ENCODE measurements at regions not wholly inside any gene's neighbourhood (a gene's known extent, or its start where the extent isn't known, plus 50 kb on each side); places are given as distances from the start of the nearest gene placed in this dataset.

GRCh38 chr6:167506443-167507301 is 181.8 kb downstream of the TTLL2 start:
- Mint-ChIP-seq H3K4me3 (ENCODE audit: unreplicated experiment) (no peak overlapping the region), H3K27ac (ENCODE audit: unreplicated experiment) (no peak overlapping the region), H3K36me3 (ENCODE audit: low read depth) (peaks cover 1% of the 10 kb centered on the region), H3K27me3 (ENCODE audit: low read depth) (peaks cover 37% of the 10 kb centered on the region), H3K4me1 (ENCODE audit: low read depth) (no peaks in the 10 kb centered on the region), H3K9me3 (ENCODE audit: low read depth) (no peaks in the 10 kb centered on the region)
- no peak for TF ChIP-seq CTCF (IDR thresholded peaks at IDR 0.05)
- no peak for DNase-seq (ENCODE audit: low spot score)

GRCh38 chr6:167507376-167507945 is 182.6 kb downstream of the TTLL2 start:
- peaks cover 1% of the 10 kb centered on the region for H3K36me3 Mint-ChIP-seq (ENCODE audit: low read depth)
- H3K9me3 Mint-ChIP-seq (ENCODE audit: low read depth): no peaks in the 10 kb centered on the region
- no peak for TF ChIP-seq CTCF (IDR thresholded peaks at IDR 0.05)
- no peak overlapping the region for H3K27ac Mint-ChIP-seq (ENCODE audit: unreplicated experiment)
- no peak overlapping the region for H3K4me3 Mint-ChIP-seq (ENCODE audit: unreplicated experiment)
- H3K27me3 Mint-ChIP-seq (ENCODE audit: low read depth): peaks cover 37% of the 10 kb centered on the region
- H3K4me1 Mint-ChIP-seq (ENCODE audit: low read depth): no peaks in the 10 kb centered on the region
- no peak for DNase-seq (ENCODE audit: low spot score)

- no peak for TF ChIP-seq CTCF (IDR thresholded peaks at IDR 0.05)
- Mint-ChIP-seq H3K9me3 (ENCODE audit: low read depth) (no peaks in the 10 kb centered on the region), H3K36me3 (ENCODE audit: low read depth) (no peaks in the 10 kb centered on the region), H3K27ac (ENCODE audit: unreplicated experiment) (no peak overlapping the region), H3K4me3 (ENCODE audit: unreplicated experiment) (no peak overlapping the region), H3K27me3 (ENCODE audit: low read depth) (peaks cover 23% of the 10 kb centered on the region), H3K4me1 (ENCODE audit: low read depth) (no peaks in the 10 kb centered on the region)
- DNase-seq (ENCODE audit: low spot score): no peak
Observed at GRCh38 chr6:167508919-167509852, 184.3 kb downstream of the TTLL2 start.

- no peak for TF ChIP-seq CTCF (IDR thresholded peaks at IDR 0.05)
- Mint-ChIP-seq H3K27me3 (ENCODE audit: low read depth) (peaks cover 17% of the 10 kb centered on the region), H3K9me3 (ENCODE audit: low read depth) (no peaks in the 10 kb centered on the region), H3K4me1 (ENCODE audit: low read depth) (no peaks in the 10 kb centered on the region), H3K4me3 (ENCODE audit: unreplicated experiment) (no peak overlapping the region), H3K36me3 (ENCODE audit: low read depth) (no peaks in the 10 kb centered on the region), H3K27ac (ENCODE audit: unreplicated experiment) (no peak overlapping the region)
- DNase-seq (ENCODE audit: low spot score): no peak
Observed at GRCh38 chr6:167509853-167510220, 185.0 kb downstream of the TTLL2 start.

GRCh38 chr6:167510648-167511047 is 185.8 kb downstream of the TTLL2 start:
- no peak for DNase-seq (ENCODE audit: low spot score)
- no peak for TF ChIP-seq CTCF (IDR thresholded peaks at IDR 0.05)
- no peaks in the 10 kb centered on the region for H3K9me3 Mint-ChIP-seq (ENCODE audit: low read depth)
- no peaks in the 10 kb centered on the region for H3K4me1 Mint-ChIP-seq (ENCODE audit: low read depth)
- peaks cover 17% of the 10 kb centered on the region for H3K27me3 Mint-ChIP-seq (ENCODE audit: low read depth)
- no peak overlapping the region for H3K27ac Mint-ChIP-seq (ENCODE audit: unreplicated experiment)
- H3K36me3 Mint-ChIP-seq (ENCODE audit: low read depth): no peaks in the 10 kb centered on the region
- H3K4me3 Mint-ChIP-seq (ENCODE audit: unreplicated experiment): no peak overlapping the region

Data from chondrocyte (in vitro differentiated cells).